HCT116 (cell line): ENCODE measurements at regions not wholly inside any gene's neighbourhood (a gene's known extent, or its start where the extent isn't known, plus 50 kb on each side); places are given as distances from the start of the nearest gene placed in this dataset.

Source experiments
- ATAC-seq: fragments of 200-7000 bp; cut with Tn5 transposase; 2 replicates; pipeline ENCODE4 v1.9.1; 2020; ENCODE audit warnings: mild to moderate bottlenecking, moderate library complexity
- BruUV-seq: library from RNA; stranded (reverse); fragments of 400-500 nt; replicated peaks from 2 replicates; lab custom pipeline; 2021; lab: Mats Ljungman, UMichigan
- CTCF ChIA-PET: fragments of 300-600 bp; sonication (Branson Sonifier 250); formaldehyde crosslinking; loops from one replicate; lab custom pipeline; 2021; ENCODE audit warnings: antibody characterized with exemption; lab: Charles Lee
- POLR2A ChIA-PET: fragments of 300-600, 350-600 bp; sonication (Branson Sonifier 250); formaldehyde crosslinking; loops from one replicate; lab custom pipeline; 2021; ENCODE audit warnings: antibody characterized with exemption; lab: Charles Lee
- RAD21 ChIA-PET, 2 experiments: fragments of 300-600 bp; sonication (Branson Sonifier 250); formaldehyde crosslinking; loops; one replicate each; lab custom pipeline; 2023; ENCODE audit warnings: low total read pairs in 2 of 2; ENCODE audit not compliant: uncharacterized antibody in 2 of 2, unreplicated experiment in 2 of 2, low non-redundant PET in 1 of 2; lab: Charles Lee
- DNase-seq: peaks from one replicate; pipeline ENCODE4 v3.0.0-alpha.2; 2010; ENCODE audit warnings: low read depth, low spot score
- H2AFZ ChIP-seq: fragments of 200-600 bp; shearing (Covaris generic), sonication (generic); 2 replicates; pipeline ENCODE4 v1.6.1; 2017; ENCODE audit warnings: low read depth, mixed run types, mixed read lengths, antibody characterized with exemption, low read length; ENCODE audit not compliant: poor library complexity, severe bottlenecking
- H3K27ac ChIP-seq: 2 replicates; pipeline ENCODE4 v1.5.1; 2012; ENCODE audit warnings: low read depth, low read length
- H3K27me3 ChIP-seq: fragments of 200-600 bp; sonication (generic); 2 replicates; pipeline ENCODE4 v1.6.1; 2016; ENCODE audit warnings: mixed run types, low read length, mixed read lengths; ENCODE audit not compliant: insufficient read depth
- H3K36me3 ChIP-seq, 2 experiments: fragments of 200-500 bp in 1 of 2; fragments of 200-600 bp in 1 of 2; sonication (Bioruptor generic) in 1 of 2; sonication (generic) in 1 of 2; 2 replicates each; pipeline versions ENCODE4 v1.5.1 to v1.6.1; 2014 to 2016; ENCODE audit warnings: low read length in 2 of 2, inconsistent platforms in 1 of 2, mixed read lengths in 1 of 2, mixed run types in 1 of 2; ENCODE audit not compliant: insufficient read depth in 2 of 2, control insufficient read depth in 1 of 2
- H3K4me1 ChIP-seq, 2 experiments: fragments of 200-600 bp in 1 of 2; sonication (generic) in 1 of 2; 2 replicates each; pipeline versions ENCODE4 v1.5.1 to v1.6.1; 2012 to 2017; ENCODE audit warnings: low read length in 2 of 2, inconsistent platforms in 1 of 2, mild to moderate bottlenecking in 1 of 2, mixed read lengths in 1 of 2, mixed run types in 1 of 2, moderate library complexity in 1 of 2; ENCODE audit not compliant: insufficient read depth in 2 of 2, control insufficient read depth in 1 of 2
- H3K4me2 ChIP-seq: fragments of 200-600 bp; sonication (generic); 2 replicates; pipeline ENCODE4 v1.6.1; 2017; ENCODE audit warnings: mixed run types, low read length, mixed read lengths
- H3K4me3 ChIP-seq, 2 experiments: fragments of 200-600 bp in 1 of 2; sonication (generic) in 1 of 2; replicated peaks in 1 of 2; 2 replicates each; pipeline ENCODE4 v1.5.1; 2011 to 2016; ENCODE audit warnings: low read length in 2 of 2, control low read depth in 1 of 2, low read depth in 1 of 2, mild to moderate bottlenecking in 1 of 2, mixed read lengths in 1 of 2, mixed run types in 1 of 2
- H3K79me2 ChIP-seq: fragments of 200-600 bp; sonication (generic); 2 replicates; pipeline ENCODE4 v1.6.1; 2017; ENCODE audit warnings: mild to moderate bottlenecking, mixed run types, low read length, moderate library complexity, mixed read lengths; ENCODE audit not compliant: insufficient read depth
- H3K9ac ChIP-seq: fragments of 200-600 bp; sonication (generic); 2 replicates; pipeline ENCODE4 v1.6.1; 2016; ENCODE audit warnings: low read length, mixed read lengths
- H3K9me2 ChIP-seq: fragments of 200-600 bp; sonication (generic), shearing (Covaris generic); 2 replicates; pipeline ENCODE4 v1.6.1; 2017; ENCODE audit warnings: mixed run types, mild to moderate bottlenecking, moderate library complexity; ENCODE audit not compliant: insufficient read depth
- H3K9me3 ChIP-seq, 2 experiments: fragments of 200-500 bp in 1 of 2; fragments of 200-600 bp in 1 of 2; sonication (Bioruptor generic) in 1 of 2; sonication (generic) in 1 of 2; 2 replicates each; pipeline ENCODE4 v1.6.1; 2014 to 2017; ENCODE audit warnings: low read length in 2 of 2, mixed read lengths in 2 of 2, inconsistent platforms in 1 of 2, low read depth in 1 of 2, mild to moderate bottlenecking in 1 of 2, mixed run types in 1 of 2, moderate library complexity in 1 of 2; ENCODE audit not compliant: control insufficient read depth in 1 of 2, insufficient read depth in 1 of 2
- H4K20me1 ChIP-seq: fragments of 200-600 bp; sonication (generic), shearing (Covaris generic); 2 replicates; pipeline ENCODE4 v1.6.1; 2017; ENCODE audit warnings: mixed run types, mild to moderate bottlenecking, moderate library complexity; ENCODE audit not compliant: insufficient read depth
- ATF3 ChIP-seq: IDR thresholded peaks from 2 replicates; pipeline ENCODE4 v1.6.1; 2012
- CBX3 ChIP-seq: IDR thresholded peaks from 2 replicates; pipeline ENCODE4 v1.6.1; 2012; ENCODE audit warnings: low read depth
- CEBPB ChIP-seq: IDR thresholded peaks from 2 replicates; pipeline ENCODE4 v1.6.1; 2012; ENCODE audit warnings: low read depth
- EGR1 ChIP-seq: IDR thresholded peaks from 2 replicates; pipeline ENCODE4 v1.6.1; 2012; ENCODE audit warnings: low read depth
- ELF1 ChIP-seq: IDR thresholded peaks from 2 replicates; pipeline ENCODE4 v1.6.1; 2012; ENCODE audit warnings: low read depth, borderline replicate concordance
- EZH2phosphoT487 ChIP-seq: fragments of 200-600 bp; IDR thresholded peaks from 2 replicates; pipeline ENCODE4 v1.6.1; 2018; ENCODE audit warnings: antibody characterized with exemption, borderline replicate concordance
- FOSL1 ChIP-seq: IDR thresholded peaks from 2 replicates; pipeline ENCODE4 v1.6.1; 2012; ENCODE audit warnings: low read depth
- JUND ChIP-seq: IDR thresholded peaks from 2 replicates; pipeline ENCODE4 v1.6.1; 2012
- POLR2A ChIP-seq: IDR thresholded peaks from 2 replicates; pipeline ENCODE4 v1.7.0; 2011; ENCODE audit warnings: borderline replicate concordance; ENCODE audit not compliant: insufficient read depth, insufficient read length; ENCODE audit errors: extremely low read depth
- RAD21 ChIP-seq: IDR thresholded peaks from 2 replicates; pipeline ENCODE4 v1.6.1; 2012; ENCODE audit warnings: low read depth, mild to moderate bottlenecking
- SRF ChIP-seq: IDR thresholded peaks from 2 replicates; pipeline ENCODE4 v1.6.1; 2012; ENCODE audit warnings: low read depth
- TCF7L2 ChIP-seq: IDR thresholded peaks from 2 replicates; pipeline ENCODE4 v1.7.0; 2011; ENCODE audit warnings: borderline replicate concordance, inconsistent platforms; ENCODE audit not compliant: insufficient read depth, insufficient read length; ENCODE audit errors: extremely low read depth
- YY1 ChIP-seq: IDR thresholded peaks from 2 replicates; pipeline ENCODE4 v1.6.1; 2011; ENCODE audit warnings: low read length, low read depth, moderate library complexity, mild to moderate bottlenecking; ENCODE audit not compliant: insufficient replicate concordance; ENCODE audit errors: extremely low read depth
- ZFX ChIP-seq: fragments of 450-650 bp; IDR thresholded peaks from 2 replicates; pipeline ENCODE4 v1.6.1; 2017
- intact Hi-C: fragments of 100-400 bp; cut with micrococcal nuclease; formaldehyde crosslinking; loops from 2 replicates; pipeline ENCODE4 v1.10.0; 2022
- TF ChIP-seq, protein P1 (sequence below): IDR thresholded peaks from 2 replicates; pipeline ENCODE4 v1.6.1; 2012

DNA sequence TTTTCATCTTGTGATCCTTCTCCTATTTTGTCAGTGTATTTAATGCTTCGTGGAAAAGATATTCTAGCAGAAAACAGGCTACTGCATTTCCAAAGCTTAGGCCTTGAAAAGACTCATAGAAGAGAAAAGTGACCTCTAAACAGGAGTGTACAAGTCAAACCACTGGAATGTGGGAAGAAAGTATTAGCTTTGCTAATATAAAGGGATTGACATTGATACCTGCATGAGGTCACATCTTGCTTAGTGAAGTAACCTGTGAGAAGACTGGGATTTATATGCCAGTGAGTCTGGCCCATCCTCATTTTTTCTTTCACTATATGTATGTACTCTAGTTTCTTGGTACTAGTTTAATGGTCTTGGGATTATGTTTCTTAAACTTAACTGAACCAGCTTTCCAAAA is 132.9 kb upstream of the TMC3 start:
- POLR2A ChIA-PET, result no interaction called here
- RAD21 ChIA-PET, result no interaction called here
- TF ChIP-seq EGR1 (no peak), SRF (no peak), RAD21 (no peak), FOSL1 (no peak)
- no peak overlapping the region for H3K4me3 ChIP-seq
- no peak overlapping the region for H3K4me2 ChIP-seq
- no peak for ATAC-seq
- H3K36me3 ChIP-seq, result no peaks in the 10 kb centered on the region
- H3K79me2 ChIP-seq, result no peaks in the 10 kb centered on the region
- no peak overlapping the region for H3K27ac ChIP-seq
- peaks cover 36% of the 10 kb centered on the region for H3K27me3 ChIP-seq
- H3K9me2 ChIP-seq, result no peaks in the 10 kb centered on the region
- DNase-seq, result no peak
- no peak overlapping the region for H2AFZ ChIP-seq
- H3K9me3 ChIP-seq, result no peaks in the 10 kb centered on the region
- BruUV-seq, result no TSS peak
- intact Hi-C loops, result no loop called here
- H3K4me1 ChIP-seq, result no peaks in the 10 kb centered on the region
- no peaks in the 10 kb centered on the region for H4K20me1 ChIP-seq
- H3K9ac ChIP-seq, result no peak overlapping the region
- CTCF ChIA-PET, result no interaction called here

DNA sequence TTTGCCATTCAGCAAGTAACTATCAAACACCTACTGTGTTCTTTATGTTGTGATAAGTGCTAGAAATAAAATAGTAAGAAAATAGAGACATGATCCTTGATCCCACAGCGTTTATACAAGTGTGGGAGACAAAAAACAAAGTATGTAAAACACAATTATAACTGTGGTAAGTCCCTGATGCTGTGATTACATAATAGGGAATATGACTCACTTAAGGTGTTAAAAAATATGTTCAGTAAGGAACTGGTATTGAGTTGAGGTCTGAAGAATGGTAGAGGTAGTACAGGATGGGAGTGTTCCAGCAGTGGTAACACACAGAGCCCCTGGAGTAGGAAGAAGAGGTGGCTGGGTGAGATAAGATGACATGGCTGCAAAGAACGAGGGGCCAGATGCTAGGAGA is 132.1 kb upstream of the TMC3 start:
- DNase-seq (no peak), ATAC-seq (no peak)
- no peaks in the 10 kb centered on the region for H3K9me2 ChIP-seq

More for the DNA sequence above, 132.1 kb upstream of the TMC3 start:
- Histone ChIP-seq H3K4me3 (no peak overlapping the region), H3K27ac (no peak overlapping the region), H2AFZ (no peak overlapping the region), H3K79me2 (no peaks in the 10 kb centered on the region), H3K27me3 (peaks cover 33% of the 10 kb centered on the region), H3K9ac (no peak overlapping the region), H3K9me3 (no peaks in the 10 kb centered on the region), H3K36me3 (no peaks in the 10 kb centered on the region), H3K4me1 (no peaks in the 10 kb centered on the region), H3K4me2 (no peak overlapping the region), H4K20me1 (no peaks in the 10 kb centered on the region)
- CTCF ChIA-PET, result no interaction called here
- TF ChIP-seq CEBPB (no peak), TCF7L2 (no peak), SRF (no peak), ZFX (no peak), YY1 (no peak), EGR1 (no peak), RAD21 (no peak), EZH2phosphoT487 (no peak), JUND (no peak), ELF1 (no peak), FOSL1 (no peak), POLR2A (no peak), CBX3 (no peak), ATF3 (no peak)
- TF ChIP-seq, protein P1, sequence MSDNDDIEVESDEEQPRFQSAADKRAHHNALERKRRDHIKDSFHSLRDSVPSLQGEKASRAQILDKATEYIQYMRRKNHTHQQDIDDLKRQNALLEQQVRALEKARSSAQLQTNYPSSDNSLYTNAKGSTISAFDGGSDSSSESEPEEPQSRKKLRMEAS, result no peak
- no TSS peak for BruUV-seq
- intact Hi-C loops, result no loop called here
- RAD21 ChIA-PET, result no interaction called here
- POLR2A ChIA-PET, result no interaction called here
